Hepatocyte (in vitro differentiated cells): ENCODE measurements at regions not wholly inside any gene's neighbourhood (a gene's known extent, or its start where the extent isn't known, plus 50 kb on each side); places are given as distances from the start of the nearest gene placed in this dataset.

Experiments
- DNase-seq: peaks from one replicate; pipeline ENCODE4 v3.0.0-alpha.2; 2016; ENCODE audit warnings: low spot score
- H2AFZ ChIP-seq: fragments of 200-600 bp; sonication (generic); 2 replicates; pipeline ENCODE4 v1.6.0; 2016; ENCODE audit warnings: antibody characterized with exemption, mild to moderate bottlenecking
- H3K27ac ChIP-seq: fragments of 200-600 bp; sonication (generic); 2 replicates; pipeline ENCODE4 v1.5.1; 2016; ENCODE audit warnings: mild to moderate bottlenecking
- H3K27me3 ChIP-seq: fragments of 200-600 bp; sonication (generic); 2 replicates; pipeline ENCODE4 v1.6.1; 2016
- H3K36me3 ChIP-seq: fragments of 200-600 bp; sonication (generic); replicated peaks from 2 replicates; pipeline ENCODE4 v1.5.1; 2016; ENCODE audit warnings: low read depth; ENCODE audit not compliant: insufficient read depth
- H3K4me1 ChIP-seq: fragments of 200-600 bp; sonication (generic); 2 replicates; pipeline ENCODE4 v1.5.1; 2016; ENCODE audit warnings: mild to moderate bottlenecking, moderate library complexity; ENCODE audit not compliant: insufficient read depth
- H3K4me2 ChIP-seq: fragments of 200-600 bp; sonication (generic); 2 replicates; pipeline ENCODE4 v1.6.0; 2016
- H3K4me3 ChIP-seq: fragments of 200-600 bp; sonication (generic); 2 replicates; pipeline ENCODE4 v1.5.1; 2016; ENCODE audit warnings: mild to moderate bottlenecking
- H3K79me2 ChIP-seq: fragments of 200-600 bp; sonication (generic); 2 replicates; pipeline ENCODE4 v1.6.0; 2017; ENCODE audit warnings: mild to moderate bottlenecking
- H3K9me2 ChIP-seq: fragments of 200-600 bp; sonication (generic); replicated peaks from 2 replicates; pipeline ENCODE4 v1.6.0; 2017; ENCODE audit warnings: mild to moderate bottlenecking; ENCODE audit not compliant: insufficient read depth
- H3K9me3 ChIP-seq: fragments of 200-600 bp; sonication (generic); 2 replicates; pipeline ENCODE4 v1.5.1; 2016; ENCODE audit warnings: low read depth, mild to moderate bottlenecking
- H4K20me1 ChIP-seq: fragments of 200-600 bp; sonication (generic); 2 replicates; pipeline ENCODE4 v1.6.0; 2016; ENCODE audit warnings: mild to moderate bottlenecking; ENCODE audit not compliant: insufficient read depth, poor library complexity, severe bottlenecking
- CTCF ChIP-seq: fragments of 200-600 bp; sonication (generic); IDR thresholded peaks from 2 replicates; pipeline ENCODE4 v1.5.1; 2016; ENCODE audit warnings: antibody characterized with exemption, mild to moderate bottlenecking; ENCODE audit not compliant: poor library complexity
- EZH2 ChIP-seq: fragments of 200-600 bp; sonication (generic); IDR thresholded peaks from 2 replicates; pipeline ENCODE4 v1.6.1; 2016; ENCODE audit warnings: antibody characterized with exemption, mild to moderate bottlenecking, borderline replicate concordance
- EZH2phosphoT487 ChIP-seq: fragments of 200-600 bp; sonication (generic); IDR thresholded peaks from one replicate; pipeline ENCODE4 v1.6.1; 2018; ENCODE audit warnings: antibody characterized with exemption, mild to moderate bottlenecking, low read depth, moderate library complexity; ENCODE audit not compliant: unreplicated experiment, severe bottlenecking
- WGBS: methylation state at CpG from one replicate; pipeline ENCODE4 v1.1.6; 2016; ENCODE audit warnings: low lambda C conversion rate; ENCODE audit errors: missing lambda C conversion rate; 5-methylcytosine and 5-hydroxymethylcytosine counted together

GRCh38 chr4:13129095-13129494 lies 355.0 kb downstream of the RAB28 start:
- Histone ChIP-seq H3K4me2 (no peak overlapping the region), H3K9me3 (no peaks in the 10 kb centered on the region), H3K4me3 (no peak overlapping the region), H3K27me3 (no peaks in the 10 kb centered on the region), H2AFZ (no peak overlapping the region), H3K36me3 (no peaks in the 10 kb centered on the region), H3K4me1 (no peaks in the 10 kb centered on the region), H3K79me2 (no peaks in the 10 kb centered on the region), H3K27ac (no peak overlapping the region), H4K20me1 (no peaks in the 10 kb centered on the region), H3K9me2 (no peaks in the 10 kb centered on the region)
- WGBS: 80% methylated on average over 5 of the region's 5 CpGs
- TF ChIP-seq EZH2phosphoT487: no peak
- TF ChIP-seq EZH2: no peak
- no peak for TF ChIP-seq CTCF
- no peak for DNase-seq

- H3K27ac ChIP-seq: no peak overlapping the region
Observed at GRCh38 chr4:13126976-13127910, 356.9 kb downstream of the RAB28 start.

DNA sequence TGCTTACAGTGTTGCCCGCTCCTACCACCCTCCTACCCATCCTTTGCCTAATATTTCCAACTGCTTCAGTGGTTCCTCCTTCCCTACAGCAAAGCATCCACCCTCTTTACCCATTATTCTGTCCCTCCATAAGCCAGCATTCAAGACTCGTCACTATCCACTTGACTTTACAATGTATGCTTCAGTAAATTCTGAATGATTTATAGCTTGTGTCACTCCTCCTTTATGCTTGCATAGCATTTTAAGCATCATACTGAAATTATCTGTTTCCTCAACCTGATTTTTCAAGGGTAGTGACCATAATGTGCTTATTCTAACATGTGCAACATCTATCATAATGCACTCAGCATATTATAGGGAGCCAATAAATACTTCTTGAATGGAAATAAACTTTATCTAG lies 365.5 kb downstream of the RAB28 start:
- no peaks in the 10 kb centered on the region for H4K20me1 ChIP-seq
- WGBS: 68% methylated on average over 2 of the region's 2 CpGs
- H3K27me3 ChIP-seq: no peaks in the 10 kb centered on the region
- H3K9me3 ChIP-seq: no peaks in the 10 kb centered on the region
- no peaks in the 10 kb centered on the region for H3K79me2 ChIP-seq
- no peak for DNase-seq
- H3K36me3 ChIP-seq: no peaks in the 10 kb centered on the region
- H3K4me2 ChIP-seq: no peak overlapping the region
- no peak for TF ChIP-seq CTCF
- H3K4me3 ChIP-seq: no peak overlapping the region
- H3K27ac ChIP-seq: no peak overlapping the region
- no peaks in the 10 kb centered on the region for H3K4me1 ChIP-seq
- H3K9me2 ChIP-seq: no peaks in the 10 kb centered on the region
- no peak overlapping the region for H2AFZ ChIP-seq

More at GRCh38 chr4:13126976-13127910, 356.9 kb downstream of the RAB28 start:
- H3K36me3 ChIP-seq: no peaks in the 10 kb centered on the region
- TF ChIP-seq EZH2phosphoT487 (no peak), CTCF (no peak), EZH2 (no peak)
- H2AFZ ChIP-seq: no peak overlapping the region
- no peaks in the 10 kb centered on the region for H3K27me3 ChIP-seq
- no peaks in the 10 kb centered on the region for H3K79me2 ChIP-seq
- peak; percentile 20 for DNase-seq
- 41% methylated on average over 7 of the region's 7 CpGs for WGBS
- H3K9me2 ChIP-seq: no peaks in the 10 kb centered on the region
- H3K4me2 ChIP-seq: peak overlapping the region; percentile 2
- no peaks in the 10 kb centered on the region for H4K20me1 ChIP-seq
- no peaks in the 10 kb centered on the region for H3K9me3 ChIP-seq
- H3K4me1 ChIP-seq: no peaks in the 10 kb centered on the region
- no peak overlapping the region for H3K4me3 ChIP-seq
